Endothelial cell of umbilical vein (primary cell): ENCODE measurements at regions not wholly inside any gene's neighbourhood (a gene's known extent, or its start where the extent isn't known, plus 50 kb on each side); places are given as distances from the start of the nearest gene placed in this dataset.

Source experiments
- BruUV-seq: library from RNA; stranded (reverse); fragments of 400-500 nt; replicated peaks from 2 replicates; lab custom pipeline; 2021; lab: Mats Ljungman, UMichigan
- CTCF ChIA-PET: fragments of 300-600, 350-600 bp; sonication (Branson Sonifier 250); formaldehyde crosslinking; loops from one replicate; lab custom pipeline; 2021; ENCODE audit warnings: antibody characterized with exemption, inconsistent platforms; lab: Charles Lee
- POLR2A ChIA-PET: fragments of 300-600, 350-600 bp; sonication (Branson Sonifier 250); formaldehyde crosslinking; loops from one replicate; lab custom pipeline; 2021; ENCODE audit warnings: antibody characterized with exemption, inconsistent platforms; lab: Charles Lee
- DNase-seq: peaks from one replicate; pipeline ENCODE4 v3.0.0-alpha.2; 2011; ENCODE audit warnings: low read depth, low spot score
- FAIRE-seq: peaks from 2 replicates; lab custom pipeline; 2011; peaks lifted over from hg19 to GRCh38; lab: Jason Lieb, UNC
- H2AFZ ChIP-seq: 2 replicates; pipeline ENCODE4 v1.6.0; 2012; ENCODE audit warnings: low read depth, low read length, control low read depth, inconsistent platforms
- H3K27ac ChIP-seq: 2 replicates; pipeline ENCODE4 v1.5.1; 2011; ENCODE audit warnings: low read depth, mild to moderate bottlenecking, control low read depth, low read length, moderate library complexity; ENCODE audit not compliant: insufficient read depth
- H3K27me3 ChIP-seq, 2 experiments: 2 replicates each; pipeline versions ENCODE4 v1.6.0 to v1.6.1; 2011; ENCODE audit warnings: low read length in 2 of 2, mixed read lengths in 1 of 2; ENCODE audit not compliant: control insufficient read depth in 2 of 2, insufficient read depth in 2 of 2
- H3K36me3 ChIP-seq, 2 experiments: 2 replicates in 1 of 2; 3 replicates in 1 of 2; pipeline ENCODE4 v1.5.1; 2011; ENCODE audit warnings: low read length in 2 of 2, mild to moderate bottlenecking in 1 of 2, moderate library complexity in 1 of 2; ENCODE audit not compliant: control insufficient read depth in 2 of 2, insufficient read depth in 2 of 2; ENCODE audit errors: extremely low read depth in 1 of 2
- H3K4me1 ChIP-seq: 3 replicates; pipeline ENCODE4 v1.5.1; 2011; ENCODE audit warnings: mild to moderate bottlenecking, low read length; ENCODE audit not compliant: control insufficient read depth, insufficient read depth; ENCODE audit errors: extremely low read depth
- H3K4me2 ChIP-seq: 2 replicates; pipeline ENCODE4 v1.6.1; 2011; ENCODE audit warnings: low read length, control low read depth, mixed read lengths; ENCODE audit not compliant: insufficient read depth
- H3K4me3 ChIP-seq, 3 experiments: fragments of 200-600 bp in 1 of 3; sonication (generic), shearing (Covaris generic) in 1 of 3; replicated peaks in 1 of 3; 2 replicates each; pipeline ENCODE4 v1.5.1; 2011 to 2016; ENCODE audit warnings: control low read depth in 3 of 3, low read length in 3 of 3, mild to moderate bottlenecking in 2 of 3, inconsistent platforms in 1 of 3, low read depth in 1 of 3, moderate library complexity in 1 of 3; ENCODE audit not compliant: insufficient read depth in 1 of 3
- H3K79me2 ChIP-seq: 2 replicates; pipeline ENCODE4 v1.6.0; 2012; ENCODE audit warnings: low read length, inconsistent platforms; ENCODE audit not compliant: control insufficient read depth, insufficient read depth
- H3K9ac ChIP-seq: replicated peaks from 2 replicates; pipeline ENCODE3; 2011; ENCODE audit warnings: low read length, control low read depth; ENCODE audit not compliant: insufficient read depth; ENCODE audit errors: extremely low read depth
- H3K9me1 ChIP-seq: replicated peaks from 3 replicates; pipeline ENCODE4 v1.6.0; 2011; ENCODE audit warnings: mild to moderate bottlenecking, low read length; ENCODE audit not compliant: control insufficient read depth, insufficient read depth; ENCODE audit errors: extremely low read depth
- H3K9me3 ChIP-seq: replicated peaks from 2 replicates; pipeline ENCODE4 v1.5.1; 2012; ENCODE audit warnings: low read length, inconsistent platforms; ENCODE audit not compliant: control insufficient read depth, insufficient read depth
- H4K20me1 ChIP-seq: replicated peaks from 2 replicates; pipeline ENCODE3; 2011; ENCODE audit warnings: mild to moderate bottlenecking, low read length; ENCODE audit not compliant: control insufficient read depth, insufficient read depth; ENCODE audit errors: extremely low read depth
- EZH2 ChIP-seq: IDR thresholded peaks from 2 replicates; pipeline ENCODE4 v1.6.1; 2012; ENCODE audit warnings: borderline replicate concordance, low read depth, mild to moderate bottlenecking, moderate library complexity, low read length, inconsistent platforms; ENCODE audit not compliant: severe bottlenecking
- FOS ChIP-seq: IDR thresholded peaks from 2 replicates; pipeline ENCODE4 v1.6.1; 2011; ENCODE audit warnings: mild to moderate bottlenecking, low read length, moderate library complexity, borderline replicate concordance; ENCODE audit not compliant: insufficient read depth
- GATA2 ChIP-seq: IDR thresholded peaks from 2 replicates; pipeline ENCODE4 v1.7.0; 2011; ENCODE audit warnings: low read depth, mild to moderate bottlenecking, moderate library complexity, mixed read lengths, low read length; ENCODE audit not compliant: insufficient read length, insufficient read depth
- JUN ChIP-seq: IDR thresholded peaks from 2 replicates; pipeline ENCODE4 v1.6.1; 2011; ENCODE audit warnings: borderline replicate concordance, low read depth; ENCODE audit not compliant: insufficient read length, insufficient read depth
- MYC ChIP-seq: IDR thresholded peaks from one replicate; pipeline ENCODE4 v1.6.1; 2011; ENCODE audit warnings: mild to moderate bottlenecking, low read depth, low read length
- POLR2A ChIP-seq: IDR thresholded peaks from 2 replicates; pipeline ENCODE4 v1.6.1; 2012; ENCODE audit warnings: low read depth, mild to moderate bottlenecking, control low read depth, low read length
- POLR2AphosphoS5 ChIP-seq: IDR thresholded peaks from 2 replicates; pipeline ENCODE4 v1.6.1; 2012; ENCODE audit warnings: low read depth, mild to moderate bottlenecking, control low read depth, low read length, moderate library complexity; ENCODE audit not compliant: insufficient read depth
- dilution Hi-C: fragments of 300-500 bp; cut with MboI; formaldehyde crosslinking; loops from one replicate; pipeline ENCODE4 v1.15.0; 2019; ENCODE audit warnings: low sequenced_read_pairs; ENCODE audit not compliant: extremely low pct_ligation_motif_present
- intact Hi-C: fragments of 100-400 bp; cut with micrococcal nuclease; formaldehyde crosslinking; loops from one replicate; pipeline ENCODE4 v1.10.0; 2022
- TF ChIP-seq, protein P1 (sequence below): IDR thresholded peaks from 2 replicates; pipeline ENCODE4 v1.6.1; 2011; ENCODE audit not compliant: insufficient read depth, insufficient read length
- TF ChIP-seq, protein P2 (sequence below), 2 donors: IDR thresholded peaks; 1 replicate in 1 of 2; 2 replicates in 1 of 2; pipeline ENCODE4 v1.5.1; 2011; ENCODE audit warnings: low read length in 2 of 2, mild to moderate bottlenecking in 2 of 2, moderate library complexity in 2 of 2, control low read depth in 1 of 2, inconsistent platforms in 1 of 2, low read depth in 1 of 2; ENCODE audit not compliant: insufficient read depth in 1 of 2; ENCODE audit errors: extremely low read depth in 1 of 2

DNA sequence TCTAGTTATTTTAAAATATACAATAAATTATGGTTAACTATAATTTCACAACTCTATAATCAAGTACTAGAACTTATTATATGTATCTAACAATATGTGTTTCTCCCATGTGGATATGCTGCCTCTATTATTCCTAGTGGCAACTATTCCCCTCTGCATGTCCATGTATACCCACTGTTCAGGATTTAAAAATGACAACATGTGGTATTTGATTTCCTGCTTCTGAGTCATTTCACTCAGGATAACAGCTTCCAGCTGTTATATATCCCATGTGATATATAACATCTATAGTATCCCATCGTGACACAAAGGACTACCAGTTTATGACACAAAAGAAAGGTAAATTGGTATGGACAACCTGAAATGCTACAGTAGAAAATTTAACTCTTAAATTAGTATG is 167.4 kb upstream of the TACR3 start:
- no peak overlapping the region for H3K9ac ChIP-seq
- H2AFZ ChIP-seq: no peak overlapping the region
- H3K9me1 ChIP-seq: no peaks in the 10 kb centered on the region
- no peaks in the 10 kb centered on the region for H3K36me3 ChIP-seq
- no TSS peak for BruUV-seq
- no peak overlapping the region for H3K4me3 ChIP-seq
- H3K4me1 ChIP-seq: no peaks in the 10 kb centered on the region
- no peaks in the 10 kb centered on the region for H4K20me1 ChIP-seq
- H3K4me2 ChIP-seq: no peak overlapping the region
- H3K9me3 ChIP-seq: no peaks in the 10 kb centered on the region
- POLR2A ChIA-PET: no interaction called here
- no peak overlapping the region for H3K27ac ChIP-seq
- no peak for FAIRE-seq
- DNase-seq: no peak
- TF ChIP-seq JUN: no peak
- TF ChIP-seq EZH2: no peak
- TF ChIP-seq, protein P1, sequence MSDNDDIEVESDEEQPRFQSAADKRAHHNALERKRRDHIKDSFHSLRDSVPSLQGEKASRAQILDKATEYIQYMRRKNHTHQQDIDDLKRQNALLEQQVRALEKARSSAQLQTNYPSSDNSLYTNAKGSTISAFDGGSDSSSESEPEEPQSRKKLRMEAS: no peak
- no peak for TF ChIP-seq FOS
- no peak for TF ChIP-seq POLR2AphosphoS5
- TF ChIP-seq GATA2: no peak
- no peaks in the 10 kb centered on the region for H3K79me2 ChIP-seq
- CTCF ChIA-PET: no interaction called here
- dilution Hi-C loops: no loop called here
- intact Hi-C loops: no loop called here
- H3K27me3 ChIP-seq: no peaks in the 10 kb centered on the region

DNA sequence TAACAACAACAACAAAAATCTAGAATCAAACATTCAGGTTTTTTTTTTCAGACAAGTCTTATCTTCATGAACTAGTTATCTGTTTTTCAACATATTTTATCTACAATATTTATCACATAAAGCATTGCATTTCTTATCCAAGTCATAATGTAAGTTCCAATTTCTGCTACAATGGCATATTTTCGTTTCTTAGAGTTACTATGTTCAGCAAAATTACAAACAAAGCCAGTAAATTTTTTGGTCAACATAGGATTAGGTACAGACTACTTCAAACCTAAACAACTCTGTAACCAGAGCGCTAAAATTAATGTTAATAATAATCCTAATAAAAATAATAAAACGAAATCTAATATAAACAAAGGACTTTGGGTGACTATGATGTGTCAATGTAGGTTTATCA is 165.4 kb upstream of the TACR3 start:
- dilution Hi-C loops (no loop called here), intact Hi-C loops (no loop called here)

More for the DNA sequence above, 165.4 kb upstream of the TACR3 start:
- Histone ChIP-seq H3K4me1 (no peaks in the 10 kb centered on the region), H3K27ac (no peak overlapping the region), H3K4me3 (no peak overlapping the region), H3K9ac (no peak overlapping the region), H2AFZ (no peak overlapping the region), H3K27me3 (no peaks in the 10 kb centered on the region), H3K9me3 (no peaks in the 10 kb centered on the region), H3K79me2 (no peaks in the 10 kb centered on the region), H3K9me1 (no peaks in the 10 kb centered on the region), H4K20me1 (no peaks in the 10 kb centered on the region), H3K4me2 (no peak overlapping the region), H3K36me3 (no peaks in the 10 kb centered on the region)
- BruUV-seq: no TSS peak
- FAIRE-seq (no peak), DNase-seq (no peak)
- ChIA-PET POLR2A (no interaction called here), CTCF (no interaction called here)
- TF ChIP-seq EZH2 (no peak), FOS (no peak), GATA2 (no peak), POLR2AphosphoS5 (no peak), JUN (no peak), MYC (no peak), POLR2A (no peak)
- TF ChIP-seq, protein P2, sequence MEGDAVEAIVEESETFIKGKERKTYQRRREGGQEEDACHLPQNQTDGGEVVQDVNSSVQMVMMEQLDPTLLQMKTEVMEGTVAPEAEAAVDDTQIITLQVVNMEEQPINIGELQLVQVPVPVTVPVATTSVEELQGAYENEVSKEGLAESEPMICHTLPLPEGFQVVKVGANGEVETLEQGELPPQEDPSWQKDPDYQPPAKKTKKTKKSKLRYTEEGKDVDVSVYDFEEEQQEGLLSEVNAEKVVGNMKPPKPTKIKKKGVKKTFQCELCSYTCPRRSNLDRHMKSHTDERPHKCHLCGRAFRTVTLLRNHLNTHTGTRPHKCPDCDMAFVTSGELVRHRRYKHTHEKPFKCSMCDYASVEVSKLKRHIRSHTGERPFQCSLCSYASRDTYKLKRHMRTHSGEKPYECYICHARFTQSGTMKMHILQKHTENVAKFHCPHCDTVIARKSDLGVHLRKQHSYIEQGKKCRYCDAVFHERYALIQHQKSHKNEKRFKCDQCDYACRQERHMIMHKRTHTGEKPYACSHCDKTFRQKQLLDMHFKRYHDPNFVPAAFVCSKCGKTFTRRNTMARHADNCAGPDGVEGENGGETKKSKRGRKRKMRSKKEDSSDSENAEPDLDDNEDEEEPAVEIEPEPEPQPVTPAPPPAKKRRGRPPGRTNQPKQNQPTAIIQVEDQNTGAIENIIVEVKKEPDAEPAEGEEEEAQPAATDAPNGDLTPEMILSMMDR (IDR thresholded peaks at IDR 0.05; ENCODE audit: extremely low read depth in 1 of 2, insufficient read depth in 1 of 2, low read depth in 1 of 2, low read length in 2 of 2): no peak
- TF ChIP-seq, protein P1: no peak
